Fibroblast of lung (primary cell): ENCODE measurements at regions not wholly inside any gene's neighbourhood (a gene's known extent, or its start where the extent isn't known, plus 50 kb on each side); places are given as distances from the start of the nearest gene placed in this dataset.

Experiments
- DNase-seq, 2 donors: peaks; one replicate each; pipeline versions ENCODE4 v3.0.0 to v3.0.0-alpha.2; 2010; ENCODE audit warnings: low read depth in 2 of 2
- H2AFZ ChIP-seq: 2 replicates; pipeline ENCODE4 v1.5.1; 2012; ENCODE audit warnings: low read length, control low read depth, inconsistent platforms
- H3K27ac ChIP-seq: 2 replicates; pipeline ENCODE4 v1.5.1; 2011; ENCODE audit warnings: low read length, control low read depth; ENCODE audit not compliant: insufficient read depth
- H3K27me3 ChIP-seq: 2 replicates; pipeline ENCODE4 v1.5.1; 2011; ENCODE audit warnings: mild to moderate bottlenecking, low read length; ENCODE audit not compliant: control insufficient read depth, insufficient read depth
- H3K36me3 ChIP-seq: 2 replicates; pipeline ENCODE4 v1.5.1; 2011; ENCODE audit warnings: low read length; ENCODE audit not compliant: control insufficient read depth, insufficient read depth
- H3K4me1 ChIP-seq: 2 replicates; pipeline ENCODE4 v1.5.1; 2011; ENCODE audit warnings: low read length; ENCODE audit not compliant: control insufficient read depth, insufficient read depth; ENCODE audit errors: extremely low read depth
- H3K4me2 ChIP-seq: 2 replicates; pipeline ENCODE4 v1.5.1; 2011; ENCODE audit warnings: low read length, control low read depth; ENCODE audit not compliant: insufficient read depth; ENCODE audit errors: extremely low read depth
- H3K4me3 ChIP-seq, 4 experiments: fragments of 200-600 bp in 1 of 4; sonication (generic) in 1 of 4; replicated peaks in 1 of 4; 2 replicates each; pipeline ENCODE4 v1.5.1; 2011 to 2016; ENCODE audit warnings: low read length in 4 of 4, low read depth in 3 of 4, mild to moderate bottlenecking in 3 of 4, control low read depth in 2 of 4, inconsistent platforms in 1 of 4, mixed read lengths in 1 of 4; ENCODE audit not compliant: insufficient read depth in 1 of 4; ENCODE audit errors: control extremely low read depth in 1 of 4
- H3K79me2 ChIP-seq: 2 replicates; pipeline ENCODE4 v1.5.1; 2012; ENCODE audit warnings: mild to moderate bottlenecking, low read length, inconsistent platforms; ENCODE audit not compliant: control insufficient read depth, insufficient read depth
- H3K9ac ChIP-seq: 2 replicates; pipeline ENCODE4 v1.5.1; 2011; ENCODE audit warnings: mild to moderate bottlenecking, low read length, control low read depth; ENCODE audit not compliant: insufficient read depth
- H3K9me3 ChIP-seq: 2 replicates; pipeline ENCODE4 v1.5.1; 2012; ENCODE audit warnings: low read depth, low read length; ENCODE audit not compliant: control insufficient read depth, insufficient read depth
- H4K20me1 ChIP-seq: 2 replicates; pipeline ENCODE4 v1.5.1; 2011; ENCODE audit warnings: low read length; ENCODE audit not compliant: control insufficient read depth, insufficient read depth; ENCODE audit errors: extremely low read depth
- CTCF ChIP-seq, 2 donors: IDR thresholded peaks in 1 of 2; conservative IDR thresholded peaks in 1 of 2; 1 replicate in 1 of 2; 2 replicates in 1 of 2; pipeline ENCODE4 v1.5.1; 2011 to 2012; ENCODE audit warnings: low read length in 2 of 2, control low read depth in 1 of 2, inconsistent platforms in 1 of 2, low read depth in 1 of 2, mild to moderate bottlenecking in 1 of 2
- EZH2 ChIP-seq: IDR thresholded peaks from 2 replicates; pipeline ENCODE4 v1.5.1; 2012; ENCODE audit warnings: low read length, control low read depth, mild to moderate bottlenecking; ENCODE audit errors: missing control alignments

GRCh38 chr22:49476800-49477400, 350.8 kb downstream of the BRD1 start:
- DNase-seq = no peak
- H3K27ac ChIP-seq = no peak overlapping the region
- H3K27me3 ChIP-seq = no peaks in the 10 kb centered on the region
- no peaks in the 10 kb centered on the region for H3K36me3 ChIP-seq
- H3K9ac ChIP-seq = no peak overlapping the region
- H3K79me2 ChIP-seq = no peaks in the 10 kb centered on the region
- TF ChIP-seq CTCF (conservative IDR thresholded peaks at IDR 0.05 in 1 of 2, IDR thresholded peaks at IDR 0.05 in 1 of 2; ENCODE audit: low read depth in 1 of 2, low read length in 2 of 2) (no peak), EZH2 (no peak)
- H2AFZ ChIP-seq = no peak overlapping the region
- H4K20me1 ChIP-seq = no peaks in the 10 kb centered on the region
- no peak overlapping the region for H3K4me3 ChIP-seq
- H3K4me2 ChIP-seq = no peak overlapping the region
- H3K9me3 ChIP-seq = no peaks in the 10 kb centered on the region
- no peaks in the 10 kb centered on the region for H3K4me1 ChIP-seq

GRCh38 chr22:49476176-49476575, 351.5 kb downstream of the BRD1 start:
- no peaks in the 10 kb centered on the region for H3K4me1 ChIP-seq
- no peaks in the 10 kb centered on the region for H4K20me1 ChIP-seq
- TF ChIP-seq EZH2 (no peak), CTCF (conservative IDR thresholded peaks at IDR 0.05 in 1 of 2, IDR thresholded peaks at IDR 0.05 in 1 of 2; ENCODE audit: low read depth in 1 of 2, low read length in 2 of 2) (no peak)
- no peaks in the 10 kb centered on the region for H3K36me3 ChIP-seq
- no peak overlapping the region for H3K4me3 ChIP-seq
- H3K79me2 ChIP-seq = no peaks in the 10 kb centered on the region
- no peak overlapping the region for H2AFZ ChIP-seq
- H3K9ac ChIP-seq = no peak overlapping the region
- H3K27ac ChIP-seq = no peak overlapping the region
- H3K9me3 ChIP-seq = no peaks in the 10 kb centered on the region
- no peak overlapping the region for H3K4me2 ChIP-seq
- DNase-seq = no peak
- no peaks in the 10 kb centered on the region for H3K27me3 ChIP-seq

GRCh38 chr22:49475253-49475652, 352.4 kb downstream of the BRD1 start:
- Histone ChIP-seq H3K9me3 (no peaks in the 10 kb centered on the region), H4K20me1 (no peaks in the 10 kb centered on the region), H3K4me2 (no peak overlapping the region), H3K9ac (no peak overlapping the region), H3K4me1 (no peaks in the 10 kb centered on the region), H3K36me3 (no peaks in the 10 kb centered on the region), H2AFZ (no peak overlapping the region), H3K27me3 (no peaks in the 10 kb centered on the region), H3K4me3 (no peak overlapping the region), H3K27ac (no peak overlapping the region), H3K79me2 (no peaks in the 10 kb centered on the region)
- no peak for TF ChIP-seq EZH2
- TF ChIP-seq CTCF (conservative IDR thresholded peaks at IDR 0.05 in 1 of 2, IDR thresholded peaks at IDR 0.05 in 1 of 2; ENCODE audit: low read depth in 1 of 2, low read length in 2 of 2) = no peak
- DNase-seq = no peak
